ENCODE measurements at regions not wholly inside any gene's neighbourhood (a gene's known extent, or its start where the extent isn't known, plus 50 kb on each side); places are given as distances from the start of the nearest gene placed in this dataset.

DNA sequence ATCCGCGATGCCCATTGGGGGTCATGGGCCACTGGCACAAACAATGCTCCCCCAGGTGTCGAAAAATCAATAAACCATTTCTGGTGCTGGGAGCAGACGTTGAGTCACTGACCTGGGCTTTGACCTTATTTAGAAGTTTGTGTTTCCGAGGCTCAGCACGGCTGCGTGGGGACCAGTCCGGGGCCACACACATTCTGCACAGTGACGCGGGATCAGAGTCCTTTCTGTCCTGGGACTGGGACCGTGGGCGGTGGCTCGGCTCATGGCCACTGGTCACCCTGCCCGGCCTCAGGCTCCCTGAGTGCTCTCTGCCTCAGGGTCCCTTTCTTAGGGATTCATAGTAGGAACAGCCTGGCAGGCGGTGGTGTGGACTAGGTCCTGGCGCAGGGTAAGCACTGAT is 1266.0 kb downstream of the BRD1 start:
- TF ChIP-seq POLR2A (IDR thresholded peaks at IDR 0.05) (no peak), EP300 (IDR thresholded peaks at IDR 0.05) (no peak)
